Neural cell (in vitro differentiated cells): ENCODE measurements at regions not wholly inside any gene's neighbourhood (a gene's known extent, or its start where the extent isn't known, plus 50 kb on each side); places are given as distances from the start of the nearest gene placed in this dataset.

Experiments used
- H2AFZ ChIP-seq: fragments of 200-600, 300-800 bp; sonication (generic), shearing (Covaris generic); 2 replicates; pipeline ENCODE4 v1.6.0; 2014; ENCODE audit warnings: low read depth, mild to moderate bottlenecking, antibody characterized with exemption, low read length, moderate library complexity
- H3F3A ChIP-seq: fragments of 200-600 bp; shearing (Covaris generic); 2 replicates; pipeline ENCODE4 v1.6.1; 2016; ENCODE audit warnings: mild to moderate bottlenecking, moderate library complexity, mixed read lengths, antibody characterized with exemption, low read length; ENCODE audit not compliant: insufficient read depth, poor library complexity, severe bottlenecking
- H3K27ac ChIP-seq: fragments of 200-600, 300-800 bp; sonication (generic), shearing (Covaris generic); 2 replicates; pipeline ENCODE4 v1.5.1; 2014; ENCODE audit warnings: mild to moderate bottlenecking, low read length, moderate library complexity
- H3K27me3 ChIP-seq: fragments of 300-800, 200-600 bp; sonication (generic), shearing (Covaris generic); 2 replicates; pipeline ENCODE4 v1.6.0; 2014; ENCODE audit warnings: mild to moderate bottlenecking, low read depth, low read length, moderate library complexity; ENCODE audit not compliant: insufficient read depth
- H3K36me3 ChIP-seq: fragments of 300-800, 200-600 bp; sonication (generic), shearing (Covaris generic); 2 replicates; pipeline ENCODE4 v1.5.1; 2014; ENCODE audit warnings: mild to moderate bottlenecking, antibody characterized with exemption, low read length, moderate library complexity; ENCODE audit not compliant: insufficient read depth
- H3K4me2 ChIP-seq: fragments of 300-800, 200-600 bp; sonication (generic), shearing (Covaris generic); 2 replicates; pipeline ENCODE4 v1.6.0; 2014; ENCODE audit warnings: mild to moderate bottlenecking, low read length
- H3K4me3 ChIP-seq: fragments of 300-800, 200-600 bp; sonication (generic), shearing (Covaris generic); 2 replicates; pipeline ENCODE4 v1.5.1; 2014; ENCODE audit warnings: mild to moderate bottlenecking, low read length, moderate library complexity
- H3K79me2 ChIP-seq: fragments of 200-600 bp; shearing (Covaris generic); replicated peaks from 2 replicates; pipeline ENCODE4 v1.6.0; 2014; ENCODE audit warnings: mild to moderate bottlenecking, low read length, moderate library complexity; ENCODE audit not compliant: insufficient read depth
- H3K9ac ChIP-seq: fragments of 300-800, 200-600 bp; sonication (generic), shearing (Covaris generic); 2 replicates; pipeline ENCODE4 v1.6.1; 2016; ENCODE audit warnings: mild to moderate bottlenecking, low read length, mixed read lengths
- H3K9me2 ChIP-seq: fragments of 200-600 bp; shearing (Covaris generic); 2 replicates; pipeline ENCODE4 v1.6.1; 2016; ENCODE audit warnings: mild to moderate bottlenecking, low read length, mixed read lengths; ENCODE audit not compliant: insufficient read depth
- H3K9me3 ChIP-seq: fragments of 200-600, 300-800 bp; sonication (generic), shearing (Covaris generic); 2 replicates; pipeline ENCODE4 v1.6.1; 2016; ENCODE audit warnings: mild to moderate bottlenecking, mixed run types, low read length, moderate library complexity, mixed read lengths
- H4K20me1 ChIP-seq: fragments of 200-600 bp; shearing (Covaris generic); 2 replicates; pipeline ENCODE4 v1.6.1; 2016; ENCODE audit warnings: mild to moderate bottlenecking, mixed run types; ENCODE audit not compliant: insufficient read depth
- CTCF ChIP-seq: fragments of 450-650 bp; IDR thresholded peaks from 2 replicates; pipeline ENCODE4 v1.5.1; 2014; ENCODE audit warnings: antibody characterized with exemption, mild to moderate bottlenecking, moderate library complexity; ENCODE audit not compliant: poor library complexity, severe bottlenecking
- EP300 ChIP-seq: fragments of 450-650 bp; conservative IDR thresholded peaks from 2 replicates; pipeline ENCODE4 v1.6.1; 2014; ENCODE audit warnings: antibody characterized with exemption, mild to moderate bottlenecking, moderate library complexity; ENCODE audit not compliant: poor library complexity, severe bottlenecking
- EZH2 ChIP-seq: fragments of 200-600, 300-800 bp; shearing (Covaris generic), sonication (generic); IDR thresholded peaks from 2 replicates; pipeline ENCODE4 v1.6.1; 2014; ENCODE audit warnings: antibody characterized with exemption, low read length, borderline replicate concordance, mild to moderate bottlenecking; ENCODE audit not compliant: insufficient read depth, poor library complexity, severe bottlenecking
- MXI1 ChIP-seq: fragments of 450-650 bp; conservative IDR thresholded peaks from 2 replicates; pipeline ENCODE4 v1.6.1; 2014; ENCODE audit warnings: antibody characterized with exemption, mild to moderate bottlenecking; ENCODE audit not compliant: poor library complexity, severe bottlenecking
- POLR2AphosphoS5 ChIP-seq: IDR thresholded peaks from 2 replicates; pipeline ENCODE4 v1.6.1; 2012
- RAD21 ChIP-seq: fragments of 450-650 bp; conservative IDR thresholded peaks from 2 replicates; pipeline ENCODE4 v1.6.1; 2014; ENCODE audit warnings: antibody characterized with exemption, mild to moderate bottlenecking, moderate library complexity
- REST ChIP-seq: IDR thresholded peaks from 2 replicates; pipeline ENCODE4 v1.6.1; 2012; ENCODE audit warnings: borderline replicate concordance
- SMC3 ChIP-seq: fragments of 450-650 bp; conservative IDR thresholded peaks from 2 replicates; pipeline ENCODE4 v1.6.1; 2014; ENCODE audit warnings: antibody characterized with exemption, mild to moderate bottlenecking, moderate library complexity; ENCODE audit not compliant: poor library complexity
- TAF1 ChIP-seq: IDR thresholded peaks from 2 replicates; pipeline ENCODE4 v1.6.1; 2012; ENCODE audit warnings: low read depth

GRCh38 chr6:113293423-113293740 is 563.8 kb upstream of the MARCKS start:
- Histone ChIP-seq H3K79me2 (no peaks in the 10 kb centered on the region), H3K9ac (no peak overlapping the region), H4K20me1 (no peaks in the 10 kb centered on the region), H3K27ac (peak overlapping the region; percentile 72), H3K27me3 (no peaks in the 10 kb centered on the region), H3K9me2 (no peaks in the 10 kb centered on the region), H3K36me3 (no peaks in the 10 kb centered on the region), H3F3A (no peaks in the 10 kb centered on the region), H3K9me3 (no peaks in the 10 kb centered on the region), H3K4me3 (no peak overlapping the region), H2AFZ (no peak overlapping the region), H3K4me2 (peak overlapping the region; percentile 21)
- TF ChIP-seq EP300 (no peak), SMC3 (no peak), POLR2AphosphoS5 (no peak), RAD21 (no peak), MXI1 (no peak), REST (no peak), TAF1 (no peak), CTCF (no peak), EZH2 (no peak)

- H3K4me3 ChIP-seq, result no peak overlapping the region
- H3K79me2 ChIP-seq, result no peaks in the 10 kb centered on the region
- H3K27ac ChIP-seq, result no peak overlapping the region
- no peaks in the 10 kb centered on the region for H4K20me1 ChIP-seq
- no peaks in the 10 kb centered on the region for H3F3A ChIP-seq
- no peaks in the 10 kb centered on the region for H3K9me2 ChIP-seq
- no peaks in the 10 kb centered on the region for H3K27me3 ChIP-seq
- H3K9me3 ChIP-seq, result no peaks in the 10 kb centered on the region
- no peak for TF ChIP-seq TAF1
- no peak for TF ChIP-seq RAD21
- TF ChIP-seq CTCF, result no peak
- TF ChIP-seq SMC3, result no peak
- no peak for TF ChIP-seq EZH2
- TF ChIP-seq MXI1, result no peak
- no peak for TF ChIP-seq POLR2AphosphoS5
- TF ChIP-seq EP300, result no peak
- no peak for TF ChIP-seq REST
- no peak overlapping the region for H3K9ac ChIP-seq
- no peaks in the 10 kb centered on the region for H3K36me3 ChIP-seq
- no peak overlapping the region for H3K4me2 ChIP-seq
- no peak overlapping the region for H2AFZ ChIP-seq
Observed at GRCh38 chr6:113299531-113299930, 557.6 kb upstream of the MARCKS start.
